ENCODE measurements at regions not wholly inside any gene's neighbourhood (a gene's known extent, or its start where the extent isn't known, plus 50 kb on each side); places are given as distances from the start of the nearest gene placed in this dataset.

- peaks cover 11% of the 10 kb centered on the region for H3K27me3 Mint-ChIP-seq
- H3K4me1 Mint-ChIP-seq (ENCODE audit: unreplicated experiment), result peaks cover 4% of the 10 kb centered on the region
- TF ChIP-seq CTCF (conservative IDR thresholded peaks at IDR 0.05), result no peak
- H3K36me3 Mint-ChIP-seq, result no peaks in the 10 kb centered on the region
- no peak overlapping the region for H3K4me3 Mint-ChIP-seq
- no peak overlapping the region for H3K27ac Mint-ChIP-seq
- no peak for DNase-seq (ENCODE audit: extremely low spot score, unreplicated experiment)
- H3K9me3 Mint-ChIP-seq, result no peaks in the 10 kb centered on the region
These were observed 131.4 kb downstream of the CHIC2 start for GRCh38 chr4:53932796-53933610.

GRCh38 chr4:53931461-53931961 is 132.9 kb downstream of the CHIC2 start:
- Mint-ChIP-seq H3K9me3 (no peaks in the 10 kb centered on the region), H3K27me3 (peaks cover 17% of the 10 kb centered on the region), H3K27ac (no peak overlapping the region), H3K36me3 (no peaks in the 10 kb centered on the region), H3K4me1 (ENCODE audit: unreplicated experiment) (no peaks in the 10 kb centered on the region), H3K4me3 (no peak overlapping the region)
- no peak for DNase-seq (ENCODE audit: extremely low spot score, unreplicated experiment)
- TF ChIP-seq CTCF (conservative IDR thresholded peaks at IDR 0.05), result no peak

GRCh38 chr4:53929955-53930798 is 134.2 kb downstream of the CHIC2 start:
- Mint-ChIP-seq H3K36me3 (no peaks in the 10 kb centered on the region), H3K27me3 (peaks cover 27% of the 10 kb centered on the region), H3K27ac (no peak overlapping the region), H3K4me3 (no peak overlapping the region), H3K4me1 (ENCODE audit: unreplicated experiment) (no peaks in the 10 kb centered on the region), H3K9me3 (no peaks in the 10 kb centered on the region)
- DNase-seq (ENCODE audit: extremely low spot score, unreplicated experiment), result no peak
- peak; percentile 82 for TF ChIP-seq CTCF (conservative IDR thresholded peaks at IDR 0.05)

- Mint-ChIP-seq H3K27ac (no peak overlapping the region), H3K27me3 (peaks cover 33% of the 10 kb centered on the region), H3K9me3 (no peaks in the 10 kb centered on the region), H3K36me3 (no peaks in the 10 kb centered on the region), H3K4me1 (ENCODE audit: unreplicated experiment) (peaks cover 6% of the 10 kb centered on the region), H3K4me3 (no peak overlapping the region)
- TF ChIP-seq CTCF (conservative IDR thresholded peaks at IDR 0.05), result no peak
- DNase-seq (ENCODE audit: extremely low spot score, unreplicated experiment), result no peak
These were observed 135.1 kb downstream of the CHIC2 start for GRCh38 chr4:53929311-53929710.

GRCh38 chr4:53928825-53929224 is 135.6 kb downstream of the CHIC2 start:
- Mint-ChIP-seq H3K36me3 (no peaks in the 10 kb centered on the region), H3K27ac (no peak overlapping the region), H3K4me3 (no peak overlapping the region), H3K4me1 (ENCODE audit: unreplicated experiment) (peaks cover 6% of the 10 kb centered on the region), H3K27me3 (peaks cover 36% of the 10 kb centered on the region), H3K9me3 (no peaks in the 10 kb centered on the region)
- DNase-seq (ENCODE audit: extremely low spot score, unreplicated experiment), result no peak
- no peak for TF ChIP-seq CTCF (conservative IDR thresholded peaks at IDR 0.05)
